GM12872 (cell line): ENCODE measurements at regions not wholly inside any gene's neighbourhood (a gene's known extent, or its start where the extent isn't known, plus 50 kb on each side); places are given as distances from the start of the nearest gene placed in this dataset.
A peak's percentile ranks its signal among the peaks of the same experiment; 100 is the strongest.

ENCODE experiments used
- CTCF ChIP-seq: IDR thresholded peaks from 3 replicates; pipeline ENCODE4 v1.5.1; 2011; ENCODE audit warnings: low read depth, mild to moderate bottlenecking, low read length, moderate library complexity; ENCODE audit not compliant: insufficient read depth

- peak; percentile 31; the same call in 2 of the 3 replicates for TF ChIP-seq CTCF
These were observed 130.7 kb downstream of the EBLN2 start for GRCh38 chr3:73192036-73192738.

GRCh38 chr3:73197187-73197586 lies 135.7 kb downstream of the EBLN2 start:
- TF ChIP-seq CTCF, result no peak

- no peak for TF ChIP-seq CTCF
These were observed 141.6 kb downstream of the EBLN2 start for GRCh38 chr3:73203101-73203500.

- TF ChIP-seq CTCF, result no peak
These were observed 142.2 kb downstream of the EBLN2 start for GRCh38 chr3:73203633-73204032.

GRCh38 chr3:73204841-73205240 lies 143.4 kb downstream of the EBLN2 start:
- TF ChIP-seq CTCF, result no peak

- TF ChIP-seq CTCF, result no peak
These were observed 144.6 kb downstream of the EBLN2 start for GRCh38 chr3:73206030-73206429.

- TF ChIP-seq CTCF, result no peak
These were observed 146.5 kb downstream of the EBLN2 start for GRCh38 chr3:73207946-73208440.
